ENCODE measurements at regions not wholly inside any gene's neighbourhood (a gene's known extent, or its start where the extent isn't known, plus 50 kb on each side); places are given as distances from the start of the nearest gene placed in this dataset.

DNA sequence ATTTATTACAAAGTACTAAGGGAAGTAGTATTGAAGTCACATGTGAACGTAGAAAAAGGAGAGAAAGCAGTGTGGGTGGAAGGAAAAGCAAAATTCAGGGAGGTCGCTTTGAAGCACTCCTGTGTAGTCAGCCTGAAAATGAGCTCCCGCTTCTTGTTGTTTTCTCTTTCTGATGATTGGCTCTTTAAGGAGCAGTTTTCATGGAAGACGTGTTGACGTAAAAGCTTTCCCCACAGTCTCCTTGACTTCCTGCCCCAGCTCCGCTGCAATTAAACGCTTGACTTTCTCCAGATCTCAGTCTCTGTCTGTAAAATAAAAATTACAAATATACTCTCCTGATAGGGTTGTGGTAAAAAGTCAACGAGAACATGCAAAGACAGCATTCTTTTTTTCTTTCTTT, 661.5 kb upstream of the ZP4 start:
- DNase-seq (ENCODE audit: extremely low read depth in 1 of 4, low spot score in 3 of 4): no peak
- H3K27ac ChIP-seq (ENCODE audit: extremely low read depth, low read depth, low read length): no peak overlapping the region
- TF ChIP-seq ESRRA (IDR thresholded peaks at IDR 0.05; ENCODE audit: borderline replicate concordance, low read depth): no peak
- TF ChIP-seq MEF2D (tag; conservative IDR thresholded peaks at IDR 0.05; ENCODE audit: low read depth): no peak
- TF ChIP-seq, protein P1, sequence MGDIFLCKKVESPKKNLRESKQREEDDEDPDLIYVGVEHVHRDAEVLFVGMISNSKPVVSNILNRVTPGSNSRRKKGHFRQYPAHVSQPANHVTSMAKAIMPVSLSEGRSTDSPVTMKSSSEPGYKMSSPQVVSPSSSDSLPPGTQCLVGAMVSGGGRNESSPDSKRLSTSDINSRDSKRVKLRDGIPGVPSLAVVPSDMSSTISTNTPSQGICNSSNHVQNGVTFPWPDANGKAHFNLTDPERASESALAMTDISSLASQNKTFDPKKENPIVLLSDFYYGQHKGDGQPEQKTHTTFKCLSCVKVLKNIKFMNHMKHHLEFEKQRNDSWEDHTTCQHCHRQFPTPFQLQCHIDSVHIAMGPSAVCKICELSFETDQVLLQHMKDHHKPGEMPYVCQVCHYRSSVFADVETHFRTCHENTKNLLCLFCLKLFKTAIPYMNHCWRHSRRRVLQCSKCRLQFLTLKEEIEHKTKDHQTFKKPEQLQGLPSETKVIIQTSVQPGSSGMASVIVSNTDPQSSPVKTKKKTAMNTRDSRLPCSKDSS (IDR thresholded peaks at IDR 0.05; ENCODE audit: low read depth, partially characterized antibody): no peak
- no peak for TF ChIP-seq RBM15 (IDR thresholded peaks at IDR 0.05; ENCODE audit: insufficient read depth, low read length)
- TF ChIP-seq, protein P2, sequence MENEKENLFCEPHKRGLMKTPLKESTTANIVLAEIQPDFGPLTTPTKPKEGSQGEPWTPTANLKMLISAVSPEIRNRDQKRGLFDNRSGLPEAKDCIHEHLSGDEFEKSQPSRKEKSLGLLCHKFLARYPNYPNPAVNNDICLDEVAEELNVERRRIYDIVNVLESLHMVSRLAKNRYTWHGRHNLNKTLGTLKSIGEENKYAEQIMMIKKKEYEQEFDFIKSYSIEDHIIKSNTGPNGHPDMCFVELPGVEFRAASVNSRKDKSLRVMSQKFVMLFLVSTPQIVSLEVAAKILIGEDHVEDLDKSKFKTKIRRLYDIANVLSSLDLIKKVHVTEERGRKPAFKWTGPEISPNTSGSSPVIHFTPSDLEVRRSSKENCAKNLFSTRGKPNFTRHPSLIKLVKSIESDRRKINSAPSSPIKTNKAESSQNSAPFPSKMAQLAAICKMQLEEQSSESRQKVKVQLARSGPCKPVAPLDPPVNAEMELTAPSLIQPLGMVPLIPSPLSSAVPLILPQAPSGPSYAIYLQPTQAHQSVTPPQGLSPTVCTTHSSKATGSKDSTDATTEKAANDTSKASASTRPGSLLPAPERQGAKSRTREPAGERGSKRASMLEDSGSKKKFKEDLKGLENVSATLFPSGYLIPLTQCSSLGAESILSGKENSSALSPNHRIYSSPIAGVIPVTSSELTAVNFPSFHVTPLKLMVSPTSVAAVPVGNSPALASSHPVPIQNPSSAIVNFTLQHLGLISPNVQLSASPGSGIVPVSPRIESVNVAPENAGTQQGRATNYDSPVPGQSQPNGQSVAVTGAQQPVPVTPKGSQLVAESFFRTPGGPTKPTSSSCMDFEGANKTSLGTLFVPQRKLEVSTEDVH (IDR thresholded peaks at IDR 0.05; ENCODE audit: low read depth, partially characterized antibody): no peak
- TF ChIP-seq NFYB (IDR thresholded peaks at IDR 0.05; ENCODE audit: extremely low read depth, insufficient read length): no peak
- no peak for TF ChIP-seq LEF1 (IDR thresholded peaks at IDR 0.05)
- TF ChIP-seq, protein P3, sequence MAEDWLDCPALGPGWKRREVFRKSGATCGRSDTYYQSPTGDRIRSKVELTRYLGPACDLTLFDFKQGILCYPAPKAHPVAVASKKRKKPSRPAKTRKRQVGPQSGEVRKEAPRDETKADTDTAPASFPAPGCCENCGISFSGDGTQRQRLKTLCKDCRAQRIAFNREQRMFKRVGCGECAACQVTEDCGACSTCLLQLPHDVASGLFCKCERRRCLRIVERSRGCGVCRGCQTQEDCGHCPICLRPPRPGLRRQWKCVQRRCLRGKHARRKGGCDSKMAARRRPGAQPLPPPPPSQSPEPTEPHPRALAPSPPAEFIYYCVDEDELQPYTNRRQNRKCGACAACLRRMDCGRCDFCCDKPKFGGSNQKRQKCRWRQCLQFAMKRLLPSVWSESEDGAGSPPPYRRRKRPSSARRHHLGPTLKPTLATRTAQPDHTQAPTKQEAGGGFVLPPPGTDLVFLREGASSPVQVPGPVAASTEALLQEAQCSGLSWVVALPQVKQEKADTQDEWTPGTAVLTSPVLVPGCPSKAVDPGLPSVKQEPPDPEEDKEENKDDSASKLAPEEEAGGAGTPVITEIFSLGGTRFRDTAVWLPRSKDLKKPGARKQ (CRISPR knock-in tag; IDR thresholded peaks at IDR 0.05): no peak
- TF ChIP-seq, protein P4, sequence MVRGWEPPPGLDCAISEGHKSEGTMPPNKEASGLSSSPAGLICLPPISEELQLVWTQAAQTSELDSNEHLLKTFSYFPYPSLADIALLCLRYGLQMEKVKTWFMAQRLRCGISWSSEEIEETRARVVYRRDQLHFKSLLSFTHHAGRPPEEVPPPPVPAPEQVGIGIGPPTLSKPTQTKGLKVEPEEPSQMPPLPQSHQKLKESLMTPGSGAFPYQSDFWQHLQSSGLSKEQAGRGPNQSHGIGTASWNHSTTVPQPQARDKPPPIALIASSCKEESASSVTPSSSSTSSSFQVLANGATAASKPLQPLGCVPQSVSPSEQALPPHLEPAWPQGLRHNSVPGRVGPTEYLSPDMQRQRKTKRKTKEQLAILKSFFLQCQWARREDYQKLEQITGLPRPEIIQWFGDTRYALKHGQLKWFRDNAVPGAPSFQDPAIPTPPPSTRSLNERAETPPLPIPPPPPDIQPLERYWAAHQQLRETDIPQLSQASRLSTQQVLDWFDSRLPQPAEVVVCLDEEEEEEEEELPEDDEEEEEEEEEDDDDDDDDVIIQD (CRISPR knock-in tag; IDR thresholded peaks at IDR 0.05): no peak
- no peak for TF ChIP-seq PYGO2 (tag; IDR thresholded peaks at IDR 0.05)
- TF ChIP-seq RBM39 (optimal IDR thresholded peaks at IDR 0.05; ENCODE audit: low read depth, low read length): no peak
- no peak for TF ChIP-seq EZH2 (IDR thresholded peaks at IDR 0.05; ENCODE audit: borderline replicate concordance, low read depth, low read length)
- TF ChIP-seq, protein P5, sequence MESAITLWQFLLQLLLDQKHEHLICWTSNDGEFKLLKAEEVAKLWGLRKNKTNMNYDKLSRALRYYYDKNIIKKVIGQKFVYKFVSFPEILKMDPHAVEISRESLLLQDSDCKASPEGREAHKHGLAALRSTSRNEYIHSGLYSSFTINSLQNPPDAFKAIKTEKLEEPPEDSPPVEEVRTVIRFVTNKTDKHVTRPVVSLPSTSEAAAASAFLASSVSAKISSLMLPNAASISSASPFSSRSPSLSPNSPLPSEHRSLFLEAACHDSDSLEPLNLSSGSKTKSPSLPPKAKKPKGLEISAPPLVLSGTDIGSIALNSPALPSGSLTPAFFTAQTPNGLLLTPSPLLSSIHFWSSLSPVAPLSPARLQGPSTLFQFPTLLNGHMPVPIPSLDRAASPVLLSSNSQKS (CRISPR knock-in tag; IDR thresholded peaks at IDR 0.05): no peak
- TF ChIP-seq RCOR1 (IDR thresholded peaks at IDR 0.05; ENCODE audit: borderline replicate concordance in 1 of 2, low read depth in 2 of 2, low read length in 2 of 2): no peak
- TF ChIP-seq NELFE (IDR thresholded peaks at IDR 0.05; ENCODE audit: insufficient read depth, insufficient read length): no peak
- H3K9me3 ChIP-seq (replicated peaks; ENCODE audit: control insufficient read depth, insufficient read depth, low read depth, low read length): peaks cover 2% of the 10 kb centered on the region; the same call in 1 of the 2 replicates
- no peaks in the 10 kb centered on the region for H4K20me1 ChIP-seq (replicated peaks; ENCODE audit: control insufficient read depth, insufficient read depth, low read length)
- no peak overlapping the region for H3K4me3 ChIP-seq
- ATAC-seq: no peak
- no TSS peak for BruUV-seq (replicated peaks)
- 2% methylated on average over 8 of the region's 8 CpGs for WGBS (ENCODE audit: insufficient coverage, low coverage, missing lambda C conversion rate)
- no peaks in the 10 kb centered on the region; the same call in 2 of the 3 replicates for H3K79me2 ChIP-seq (ENCODE audit: control insufficient read depth, insufficient read depth, low read length)
- H3K4me1 ChIP-seq (replicated peaks in 1 of 2; ENCODE audit: control insufficient read depth in 2 of 2, insufficient read depth in 2 of 2, low read length in 2 of 2): no peaks in the 10 kb centered on the region
- ChIA-PET CTCF (ENCODE audit: low intra/inter-chr PET ratio) (no interaction called here), POLR2A (no interaction called here)
- no peaks in the 10 kb centered on the region for H3K9me1 ChIP-seq (ENCODE audit: control insufficient read depth, insufficient read depth, low read length)
- FAIRE-seq: no peak
- intact Hi-C loops (cut with micrococcal nuclease): no loop called here
- in situ Hi-C loops (cut with MboI): no loop called here
- H3K4me2 ChIP-seq (ENCODE audit: insufficient read depth, low read length): no peak overlapping the region
- no peaks in the 10 kb centered on the region for H3K36me3 ChIP-seq (ENCODE audit: control insufficient read depth, insufficient read depth, low read length)
- H3K27me3 ChIP-seq (ENCODE audit: control insufficient read depth in 2 of 2, insufficient read depth in 2 of 2, low read length in 2 of 2): no peaks in the 10 kb centered on the region
- no peak overlapping the region for H2AFZ ChIP-seq (ENCODE audit: low read depth, low read length)
- H3K9ac ChIP-seq (ENCODE audit: insufficient read depth in 1 of 2, low read depth in 2 of 2, low read length in 2 of 2): no peak overlapping the region

All from K562 (cell line).